ENCODE measurements at regions not wholly inside any gene's neighbourhood (a gene's known extent, or its start where the extent isn't known, plus 50 kb on each side); places are given as distances from the start of the nearest gene placed in this dataset.

GRCh38 chr11:28992996-28993395, 884.8 kb downstream of the METTL15 start:
- no peak for TF ChIP-seq SUZ12 (IDR thresholded peaks at IDR 0.05; ENCODE audit: extremely low read depth, insufficient read depth, insufficient read length)
- no peak for TF ChIP-seq YY1 (IDR thresholded peaks at IDR 0.05; ENCODE audit: insufficient read depth, insufficient read length)
- no peak for TF ChIP-seq ZNF274 (IDR thresholded peaks at IDR 0.05; ENCODE audit: low read depth, low read length)

Data from NT2/D1 (cell line).